RKO (cell line): ENCODE measurements at regions not wholly inside any gene's neighbourhood (a gene's known extent, or its start where the extent isn't known, plus 50 kb on each side); places are given as distances from the start of the nearest gene placed in this dataset.
"Not testable (repeated sequence)": the region's sequence is repeated elsewhere in the genome, so short reads cannot be mapped to it uniquely, and the experiment has no call there.

Experiments used
- DNase-seq: peaks from one replicate; pipeline ENCODE4 v3.0.0-alpha.2; 2016; ENCODE audit warnings: low spot score

DNA sequence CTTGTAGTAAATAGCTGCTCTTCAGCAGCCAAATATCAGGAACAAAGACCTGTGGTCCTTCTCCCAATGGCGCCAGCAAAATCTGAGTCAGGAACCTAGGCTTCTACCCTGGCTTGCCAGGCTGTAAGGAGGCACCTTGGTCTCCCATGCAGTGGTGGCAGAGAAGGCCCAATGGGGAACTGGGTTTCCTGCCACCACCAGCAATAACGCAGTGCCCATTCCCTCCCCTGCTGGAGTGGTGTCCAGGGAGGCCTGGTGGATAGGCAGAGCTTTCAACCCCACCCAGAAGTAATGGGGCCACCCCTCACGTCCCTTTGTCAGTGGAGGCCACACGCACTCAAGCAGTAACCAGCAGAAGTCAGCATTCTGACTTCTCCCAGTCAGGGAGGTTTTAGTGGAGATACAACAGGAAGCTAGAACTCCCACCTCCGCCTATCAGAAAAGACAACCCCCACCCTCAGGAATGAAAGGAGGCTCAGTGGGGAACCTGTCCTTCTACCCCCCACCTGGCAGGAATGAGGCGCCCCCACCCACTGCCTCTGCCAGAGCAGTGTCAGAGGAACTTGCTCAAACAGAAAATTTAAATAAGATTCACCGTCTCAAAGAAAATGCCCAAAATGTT, 132.4 kb downstream of the COPS8 start:
- no peak for DNase-seq

DNA sequence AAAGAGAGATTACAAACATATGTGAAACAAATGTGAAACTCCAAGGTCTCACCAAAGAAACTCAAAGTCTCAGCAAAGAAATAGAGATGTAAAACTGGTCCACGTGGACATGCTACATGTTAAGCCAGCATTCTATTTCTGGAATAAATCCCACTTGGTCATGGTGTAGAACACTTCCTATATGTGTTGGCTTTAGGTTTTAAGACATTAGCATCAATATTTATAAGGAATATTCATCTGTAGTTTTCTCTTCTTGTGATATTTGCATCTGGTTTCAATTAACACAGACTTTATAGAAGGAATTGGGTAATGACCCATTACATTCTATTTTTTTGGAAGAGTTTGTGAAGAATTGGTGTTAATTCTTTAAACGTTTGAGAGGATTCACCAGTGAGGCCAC, 133.1 kb downstream of the COPS8 start:
- no peak for DNase-seq

DNA sequence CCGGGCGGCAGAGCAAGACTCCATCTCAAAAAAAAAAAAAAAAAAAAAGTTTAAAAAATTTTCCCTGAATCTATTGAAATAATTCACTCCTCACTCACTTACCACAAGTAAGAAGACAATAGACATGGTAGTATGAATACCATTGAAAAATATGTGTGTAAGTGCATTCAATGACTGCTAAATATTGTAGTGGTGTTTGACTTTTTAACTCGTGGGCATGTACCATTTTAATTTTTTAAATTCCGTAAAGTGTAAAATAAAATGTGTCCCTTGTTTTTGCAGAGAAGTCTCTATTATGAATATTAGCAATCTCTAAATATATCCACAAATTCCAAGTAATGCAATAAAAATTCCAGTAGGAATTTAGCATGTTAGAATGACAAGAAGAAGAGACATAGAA, 134.1 kb downstream of the COPS8 start:
- no peak for DNase-seq

DNA sequence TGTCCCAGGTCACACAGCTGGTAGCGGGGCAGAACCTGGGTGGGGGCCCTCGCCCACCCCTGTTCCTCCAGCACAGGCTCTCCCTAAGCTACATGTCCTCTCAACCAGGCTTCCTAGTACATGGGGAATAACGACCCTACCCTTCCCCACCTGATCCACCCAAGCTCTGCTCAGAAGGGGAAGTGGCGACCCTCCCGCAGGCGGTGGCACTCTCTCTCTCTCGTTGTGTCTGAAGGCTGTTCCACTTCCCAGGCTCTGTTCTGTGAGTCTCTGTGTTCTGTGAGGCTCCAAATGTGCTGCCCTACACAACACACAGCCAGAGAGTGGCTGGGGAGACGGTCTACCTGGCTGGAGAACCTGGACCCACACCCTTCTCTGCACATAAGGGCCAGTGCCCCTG, 135.8 kb downstream of the COPS8 start:
- no peak for DNase-seq

DNA sequence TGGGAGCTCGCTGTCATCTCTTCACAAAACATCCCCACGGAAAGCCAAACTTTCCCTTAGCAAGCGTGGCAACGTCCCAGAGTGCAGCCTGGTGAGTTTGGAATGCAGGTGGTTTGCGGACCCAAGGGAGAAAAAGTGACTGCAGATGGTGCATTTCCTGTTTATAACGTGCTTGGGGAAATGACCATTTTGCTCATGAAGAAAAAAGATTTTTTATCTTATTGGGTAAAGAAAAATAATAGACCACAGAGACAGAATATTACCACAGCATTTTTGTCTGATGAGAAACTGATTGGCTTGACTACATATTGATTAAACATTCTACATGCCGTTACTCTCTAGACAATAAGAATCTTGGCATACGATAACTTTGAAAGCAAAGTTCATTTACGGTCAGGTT, 136.5 kb downstream of the COPS8 start:
- no peak for DNase-seq

DNA sequence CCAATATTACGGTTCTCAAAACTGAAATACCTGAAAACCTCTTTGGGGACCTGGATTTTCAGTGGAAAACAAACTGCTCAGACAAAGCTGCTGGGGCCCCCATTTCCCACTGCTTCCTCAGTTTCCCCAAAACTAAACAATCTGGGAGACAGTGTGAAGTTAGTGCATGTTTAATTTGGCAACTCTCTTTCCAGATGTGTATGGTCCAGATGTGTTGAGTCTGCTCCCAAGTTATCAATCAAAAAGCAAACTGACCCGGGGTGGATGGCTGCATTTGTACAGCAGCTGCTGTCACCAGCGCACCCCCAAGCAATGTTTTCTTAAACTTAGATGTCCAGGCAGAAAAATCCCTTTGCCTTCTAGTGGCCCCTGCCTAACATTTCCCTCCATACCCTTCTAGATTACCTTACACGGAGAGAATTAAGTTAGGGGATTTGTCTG, 136.9 kb downstream of the COPS8 start:
- no peak for DNase-seq

DNA sequence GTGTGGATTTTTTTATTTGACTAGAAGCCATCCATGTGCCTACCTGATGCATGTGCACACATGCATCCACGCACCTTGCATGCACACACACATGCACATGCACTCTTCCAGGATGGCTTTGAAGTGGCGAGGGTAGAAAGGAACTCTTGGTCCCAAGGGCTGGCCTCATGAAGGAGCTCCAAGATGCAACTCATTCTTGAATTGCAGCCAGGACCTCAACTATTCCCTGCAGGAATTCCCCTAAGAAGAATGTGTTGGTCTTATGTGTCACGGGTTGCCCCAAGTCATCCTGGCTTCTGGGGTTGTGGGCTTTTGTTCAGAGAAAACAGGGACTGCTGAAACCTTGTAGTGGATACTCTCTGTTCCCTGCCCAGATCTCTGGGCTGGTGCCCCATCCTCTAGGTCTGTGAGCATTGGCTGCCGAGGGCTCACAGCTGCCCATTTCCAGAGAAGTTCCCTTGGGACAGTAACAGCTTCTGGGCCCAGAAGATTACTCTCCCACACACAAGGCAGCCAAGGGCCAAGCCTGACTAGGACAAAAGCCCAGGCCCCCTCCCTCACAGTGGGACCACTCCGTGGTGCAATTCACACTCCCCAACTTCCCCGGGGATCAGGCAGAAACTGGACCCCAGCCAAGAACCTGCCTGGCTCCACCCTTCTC, 137.6 kb downstream of the COPS8 start:
- no peak for DNase-seq

DNA sequence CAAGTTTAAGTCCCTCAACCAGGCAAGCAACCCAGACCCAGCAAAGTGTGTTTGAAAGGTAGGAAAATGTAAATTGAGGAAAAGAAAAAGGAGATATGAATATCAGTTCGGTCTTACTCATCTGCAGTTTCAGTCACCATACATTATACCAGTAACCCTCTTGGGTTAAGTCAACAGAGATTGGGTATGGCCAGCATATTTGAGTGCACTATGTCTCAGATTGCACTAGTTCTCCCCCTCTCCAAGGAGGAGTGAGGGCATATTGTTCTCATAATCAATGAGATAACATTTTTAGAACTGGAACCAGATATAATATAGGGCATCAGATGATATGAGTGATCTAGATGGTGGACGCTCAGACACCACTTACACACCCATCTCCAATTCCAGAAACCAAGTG, 141.5 kb downstream of the COPS8 start:
- no peak for DNase-seq

DNA sequence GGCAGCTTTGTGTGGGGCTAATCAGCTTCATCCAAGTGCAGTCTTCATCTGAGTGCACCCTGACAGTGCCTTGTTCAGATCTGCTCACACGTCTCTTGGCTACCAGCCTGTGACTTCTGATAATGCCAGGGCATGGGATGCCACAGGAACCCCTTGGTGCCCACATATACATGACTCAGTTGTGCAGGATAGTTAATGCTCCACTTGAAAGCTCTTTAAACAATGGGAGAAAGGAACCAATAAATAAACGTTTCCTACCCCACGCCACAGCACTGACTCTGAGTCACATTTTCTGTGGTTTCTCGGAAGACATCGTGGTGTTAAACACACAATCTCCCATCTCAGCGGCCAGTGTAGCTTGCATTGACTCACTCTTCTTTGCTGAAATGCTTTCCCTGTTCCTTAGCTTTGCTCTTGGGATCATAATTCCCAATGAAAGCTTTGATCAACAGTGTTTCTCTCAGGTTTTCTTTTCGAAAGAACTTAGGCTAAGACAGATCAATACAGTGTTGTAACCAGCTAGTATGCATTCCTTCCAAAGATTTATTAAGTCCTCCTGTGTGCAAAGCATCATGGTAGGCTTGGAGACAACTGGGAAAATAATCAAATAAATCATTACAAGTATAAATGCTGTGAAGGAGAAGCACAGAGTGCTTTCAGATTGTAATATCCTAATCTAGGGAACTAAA, 142.0 kb downstream of the COPS8 start:
- no peak for DNase-seq

DNA sequence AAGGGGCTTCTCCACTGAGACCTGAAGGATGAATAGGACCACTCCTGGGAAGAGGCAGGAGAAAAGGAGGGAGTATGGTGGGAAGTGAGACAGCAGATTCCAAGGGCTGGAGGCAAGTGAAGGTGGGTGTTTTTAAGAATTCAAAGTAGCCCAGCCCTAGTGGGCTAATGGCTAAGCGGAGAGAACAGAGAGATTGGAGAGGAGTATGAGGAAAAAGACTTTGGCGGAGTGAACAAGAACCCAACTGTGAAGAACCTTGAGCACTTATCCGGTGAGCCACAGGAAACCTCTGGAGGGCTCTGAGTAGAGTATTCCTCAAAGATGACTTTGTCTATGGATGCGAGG, 142.6 kb downstream of the COPS8 start:
- DNase-seq = no peak

DNA sequence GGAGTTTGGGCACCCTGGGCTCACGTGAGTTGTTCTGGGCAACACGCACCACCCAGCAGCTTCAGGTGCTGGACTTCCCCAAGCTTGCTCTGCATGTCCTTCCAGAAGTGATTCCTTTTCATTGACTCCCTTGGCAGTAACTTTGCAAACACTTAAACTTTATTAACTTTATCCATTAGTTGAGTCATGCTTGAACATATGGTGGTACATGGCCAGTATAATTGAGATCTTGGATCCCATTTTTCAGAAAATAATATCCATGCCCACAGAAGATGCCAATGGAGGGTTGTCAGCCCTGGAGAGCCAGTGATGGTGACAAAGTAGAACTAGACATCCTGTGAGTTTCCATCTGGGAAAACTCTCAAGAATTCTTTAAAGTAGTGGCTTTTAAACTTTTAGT, 144.2 kb downstream of the COPS8 start:
- no peak for DNase-seq

DNA sequence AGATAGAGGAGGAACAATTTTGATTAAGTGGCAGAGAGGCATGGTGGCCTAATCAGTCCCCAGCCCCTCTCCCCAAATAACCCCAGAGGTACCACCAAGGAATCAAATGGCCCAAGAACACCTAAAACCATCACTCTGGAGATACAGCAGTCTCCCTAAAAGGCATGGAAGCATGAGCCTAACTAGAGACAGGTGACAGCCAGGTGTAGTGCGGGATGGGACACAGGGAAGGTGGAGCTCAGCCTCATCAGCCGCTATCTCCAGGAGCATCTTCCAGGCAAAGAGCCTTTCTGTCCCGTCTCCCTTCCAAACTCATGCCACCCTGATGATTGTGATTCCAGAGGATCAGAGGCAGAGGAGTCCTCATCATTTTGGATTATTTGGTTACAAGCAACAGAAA, 144.7 kb downstream of the COPS8 start:
- DNase-seq = no peak

DNA sequence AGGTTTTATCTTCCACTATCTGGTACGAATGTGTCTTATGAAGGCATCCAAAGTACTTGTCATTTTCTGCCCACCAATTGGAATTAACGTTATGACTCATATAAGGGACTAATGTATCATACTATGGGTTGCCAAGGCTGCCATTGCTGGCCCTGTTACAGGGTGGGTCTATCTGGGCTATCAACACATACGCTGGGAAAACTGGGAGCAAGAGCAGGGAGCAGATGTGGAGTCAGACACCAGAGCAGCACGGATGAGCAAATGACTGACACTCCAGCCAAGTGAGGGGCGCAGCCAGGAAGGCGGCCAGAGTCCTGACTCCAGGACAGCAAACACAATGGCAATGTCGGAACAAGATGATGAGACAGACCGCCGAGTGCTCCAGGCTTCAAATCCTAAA, 145.9 kb downstream of the COPS8 start:
- DNase-seq = no peak

DNA sequence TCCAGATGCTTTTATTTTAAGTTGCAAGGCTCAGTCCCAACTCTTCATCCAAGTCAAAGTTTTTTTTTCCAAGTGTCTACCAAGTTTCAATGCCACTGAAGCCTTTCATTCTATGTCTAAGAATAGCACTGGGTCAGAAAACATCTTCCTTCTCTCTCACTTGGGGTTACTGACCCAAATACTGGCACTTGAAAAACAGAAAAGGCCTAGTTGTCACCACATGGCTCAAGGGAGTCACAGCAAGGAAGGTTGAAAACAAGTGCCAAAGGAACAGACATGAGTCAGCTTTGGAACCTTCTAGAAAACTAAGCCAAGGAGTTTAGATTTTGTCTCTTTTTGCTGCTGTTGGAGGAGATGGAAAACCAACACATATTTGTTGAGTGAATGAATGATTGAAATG, 146.5 kb downstream of the COPS8 start:
- no peak for DNase-seq

DNA sequence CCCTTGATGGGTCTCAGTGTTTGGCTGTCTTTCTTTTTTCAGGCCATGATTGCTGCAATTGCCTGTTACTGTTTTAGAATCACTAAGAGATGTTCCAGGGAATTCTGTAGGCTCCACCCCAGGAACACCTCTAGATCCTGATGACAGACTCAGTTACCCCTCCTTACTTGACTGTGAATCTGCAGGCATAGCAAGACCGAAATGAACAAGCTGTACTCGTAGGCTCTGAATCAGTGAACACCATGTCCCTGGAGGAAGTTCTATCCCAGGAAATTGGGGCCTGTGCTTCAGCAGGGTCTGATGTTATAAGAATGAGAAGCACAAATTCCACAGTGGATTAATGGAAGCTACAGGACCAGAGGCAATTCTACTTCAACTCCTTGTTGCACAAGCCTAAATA, 148.6 kb downstream of the COPS8 start:
- no peak for DNase-seq

DNA sequence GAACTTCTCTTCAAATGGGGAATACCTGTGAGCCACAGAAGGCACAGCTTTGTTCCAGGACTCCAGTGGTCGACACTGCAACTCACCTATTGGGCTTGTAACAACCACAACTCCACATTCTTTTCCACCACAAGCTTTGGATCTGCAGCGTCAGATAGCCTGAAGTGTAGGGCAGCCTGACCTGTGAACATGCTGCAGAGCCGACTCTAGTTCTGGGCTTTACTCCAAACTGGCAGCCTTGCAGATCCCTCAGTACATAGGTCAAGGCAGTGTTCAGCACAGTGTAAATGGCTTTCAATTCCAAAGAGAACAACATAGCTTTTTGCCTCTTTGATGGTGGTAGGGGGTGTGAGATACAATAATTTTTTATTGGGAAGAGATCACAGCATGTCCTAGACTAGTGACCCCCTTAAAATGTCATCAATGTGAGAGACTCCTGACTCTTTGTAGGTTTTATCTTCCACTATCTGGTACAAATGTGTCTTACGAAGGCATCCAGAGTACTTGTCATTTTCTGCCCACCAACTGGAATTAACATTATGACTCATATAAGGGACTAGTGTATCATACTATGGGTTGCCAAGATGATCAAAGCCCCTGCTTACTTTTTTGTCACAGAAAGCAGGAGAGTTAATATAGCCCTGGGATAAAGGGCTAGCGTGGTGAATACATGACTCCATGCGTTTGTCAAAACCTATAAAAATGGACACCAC, 149.8 kb downstream of the COPS8 start:
- DNase-seq = no peak

DNA sequence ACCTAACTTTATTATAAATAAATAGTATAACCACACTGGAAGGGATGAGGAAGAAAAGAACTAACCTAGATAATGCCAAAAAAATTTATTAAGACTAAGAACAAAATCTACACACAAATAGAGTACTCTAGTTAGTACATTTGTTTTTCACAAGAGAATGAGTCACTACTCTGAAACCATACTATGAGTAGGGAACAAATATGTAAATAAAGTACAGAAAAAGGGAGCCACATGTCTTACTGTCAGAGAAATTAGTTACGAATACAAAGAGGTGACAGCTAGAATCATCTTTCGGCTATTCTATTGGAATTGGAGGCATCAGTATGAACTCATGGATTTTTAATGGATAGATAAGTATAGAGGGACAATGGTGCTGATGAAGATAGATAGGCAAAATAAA, 150.5 kb downstream of the COPS8 start:
- no peak for DNase-seq

DNA sequence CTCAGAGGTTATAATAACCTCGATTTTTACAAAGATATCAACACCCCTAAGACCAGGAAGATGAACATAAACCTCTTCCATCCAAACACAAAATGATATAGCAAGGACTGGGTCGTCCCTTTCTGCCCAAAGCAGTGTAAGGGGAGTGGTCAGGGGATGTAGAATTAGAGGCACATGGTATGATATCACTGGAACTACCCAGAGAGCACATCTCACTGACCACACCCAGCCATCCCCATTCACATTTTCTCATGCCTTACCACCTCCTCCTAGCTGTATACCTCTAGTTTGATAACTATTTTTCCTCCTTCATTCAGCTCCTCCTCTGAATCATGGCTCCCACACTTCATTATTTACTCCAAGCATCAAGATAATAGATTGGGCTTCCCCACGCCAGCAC, 152.6 kb downstream of the COPS8 start:
- DNase-seq = no peak

DNA sequence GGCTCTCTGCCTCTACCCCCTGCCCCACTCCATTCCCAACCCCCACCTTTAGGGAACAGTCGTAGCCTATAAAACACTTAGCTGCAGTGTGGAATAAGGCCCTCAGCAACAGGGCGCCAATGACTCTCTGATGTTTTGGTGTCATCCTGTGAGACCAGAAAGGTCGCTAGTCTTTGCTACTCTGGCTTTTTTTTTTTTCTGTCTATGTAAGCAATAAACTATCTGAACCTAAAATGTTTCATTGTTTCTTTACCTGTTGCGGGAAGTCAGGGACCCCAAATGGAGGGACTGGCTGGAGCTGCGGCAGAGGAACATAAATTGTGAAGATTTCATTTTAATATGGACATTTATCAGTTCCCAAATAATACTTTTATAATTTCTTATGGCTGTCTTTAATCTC, 154.6 kb downstream of the COPS8 start:
- no peak for DNase-seq

DNA sequence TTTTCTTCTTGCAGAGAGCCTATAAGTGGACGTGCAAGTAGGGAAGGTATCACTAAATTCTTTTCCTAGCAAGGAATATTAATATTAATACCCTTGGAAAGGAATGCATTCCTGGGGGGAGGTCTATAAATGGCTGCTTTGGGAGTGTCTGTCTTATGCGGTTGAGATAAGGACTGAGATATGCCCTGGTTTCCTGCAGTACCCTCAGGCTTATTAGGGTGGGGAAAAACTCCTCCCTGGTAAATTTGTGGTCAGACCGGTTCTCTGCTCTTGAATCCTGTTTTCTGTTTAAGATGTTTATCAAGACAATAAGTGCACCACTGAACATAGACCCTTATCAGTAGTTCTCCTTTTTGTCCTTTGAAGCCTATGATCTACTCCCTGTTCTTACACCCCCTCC, 155.2 kb downstream of the COPS8 start:
- DNase-seq = not testable (repeated sequence)

DNA sequence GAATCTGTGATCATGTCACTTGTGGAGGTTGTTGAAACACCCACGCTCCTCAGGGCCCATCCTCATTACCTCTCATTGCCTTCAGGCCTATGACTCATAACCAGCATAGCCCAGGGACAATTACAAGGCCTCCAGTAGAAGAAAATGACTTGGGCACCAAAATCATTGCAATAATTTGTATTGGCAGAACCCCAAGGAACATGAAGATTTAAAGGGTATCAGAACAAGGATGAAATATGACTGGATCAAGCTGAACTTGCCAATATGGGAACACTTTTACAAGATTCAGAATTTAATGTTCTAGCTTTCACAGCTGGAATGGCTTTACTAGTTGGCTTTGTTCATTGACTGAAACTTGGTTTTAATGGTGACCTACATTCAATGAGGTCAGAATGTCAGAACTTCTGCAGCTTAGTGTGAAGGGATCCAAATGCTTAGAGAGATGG, 156.4 kb downstream of the COPS8 start:
- DNase-seq = no peak

DNA sequence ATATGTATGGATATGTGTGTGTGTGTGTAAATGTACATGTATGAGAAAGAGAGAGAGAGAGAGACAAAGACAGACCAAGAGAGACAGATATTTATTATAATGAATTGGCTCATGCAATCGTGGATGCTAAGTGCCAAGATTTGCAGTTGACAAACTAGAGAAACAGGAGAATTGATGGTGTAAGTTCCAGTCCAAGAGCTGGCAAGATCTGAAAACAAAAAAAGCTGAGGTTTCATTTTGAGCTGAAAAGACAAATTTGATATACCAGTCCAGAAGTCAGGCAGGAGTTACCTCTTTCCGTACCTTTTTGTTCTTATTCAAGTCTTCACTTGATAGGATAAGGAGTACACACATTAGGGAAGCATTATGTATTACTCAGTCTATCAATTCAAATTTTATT, 157.8 kb downstream of the COPS8 start:
- DNase-seq = no peak

DNA sequence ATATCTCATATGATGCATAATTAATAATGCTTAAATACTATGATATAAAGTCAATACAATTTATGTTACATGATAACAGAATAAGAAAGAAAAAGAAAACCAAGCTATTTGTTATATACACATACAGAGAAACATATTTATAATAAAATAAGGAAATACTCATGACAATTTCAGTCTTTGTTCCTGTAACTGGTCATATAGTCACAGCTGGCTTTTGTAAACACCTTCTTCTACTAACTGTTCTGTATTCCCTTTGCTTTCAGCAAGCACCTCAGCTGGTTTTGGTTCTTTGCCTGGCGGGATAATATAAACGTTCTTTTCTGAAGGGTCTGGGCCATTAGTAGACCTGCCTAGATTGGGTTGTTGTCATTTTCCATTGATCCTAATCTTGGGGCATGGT, 158.5 kb downstream of the COPS8 start:
- DNase-seq = no peak
